COLO668 (cell line): ENCODE measurements at regions not wholly inside any gene's neighbourhood (a gene's known extent, or its start where the extent isn't known, plus 50 kb on each side); places are given as distances from the start of the nearest gene placed in this dataset.

ENCODE experiments used
- DNase-seq: peaks from one replicate; lab custom pipeline; 2025; ENCODE audit not compliant: unreplicated experiment; lab: John Stamatoyannopoulos, UW

- DNase-seq = no peak
These were observed 119.6 kb downstream of the CBLL2 start for GRCh38 chrX:22392133-22392948.

GRCh38 chrX:22395372-22395771, 122.7 kb downstream of the CBLL2 start:
- DNase-seq = no peak

GRCh38 chrX:22396408-22396807, 123.7 kb downstream of the CBLL2 start:
- DNase-seq = no peak

GRCh38 chrX:22397566-22397965, 124.9 kb downstream of the CBLL2 start:
- DNase-seq = no peak

GRCh38 chrX:22399437-22400192, 126.9 kb downstream of the CBLL2 start:
- no peak for DNase-seq

GRCh38 chrX:22404297-22404696, 131.6 kb downstream of the CBLL2 start:
- no peak for DNase-seq

GRCh38 chrX:22406201-22406737, 133.6 kb downstream of the CBLL2 start:
- no peak for DNase-seq

GRCh38 chrX:22409418-22409817, 136.7 kb downstream of the CBLL2 start:
- DNase-seq = no peak

GRCh38 chrX:22424122-22424915, 151.6 kb downstream of the CBLL2 start:
- no peak for DNase-seq

GRCh38 chrX:22424919-22425318, 152.2 kb downstream of the CBLL2 start:
- no peak for DNase-seq

GRCh38 chrX:22429704-22430103, 157.0 kb downstream of the CBLL2 start:
- DNase-seq = no peak

GRCh38 chrX:22430701-22431100, 158.0 kb downstream of the CBLL2 start:
- DNase-seq = no peak

- no peak for DNase-seq
These were observed 160.8 kb downstream of the CBLL2 start for GRCh38 chrX:22433292-22434070.

- no peak for DNase-seq
These were observed 173.2 kb downstream of the CBLL2 start for GRCh38 chrX:22445880-22446279.

- DNase-seq = no peak
These were observed 190.2 kb downstream of the CBLL2 start for GRCh38 chrX:22462959-22463358.

GRCh38 chrX:22467571-22467970, 194.9 kb downstream of the CBLL2 start:
- no peak for DNase-seq

GRCh38 chrX:22481436-22481835, 208.7 kb downstream of the CBLL2 start:
- DNase-seq = no peak

- DNase-seq = no peak
These were observed 213.6 kb downstream of the CBLL2 start for GRCh38 chrX:22486296-22486695.

- DNase-seq = no peak
These were observed 244.2 kb downstream of the CBLL2 start for GRCh38 chrX:22516893-22517292.

- no peak for DNase-seq
These were observed 247.6 kb downstream of the CBLL2 start for GRCh38 chrX:22520128-22520828.
